HG03039 (cell line): ENCODE measurements at regions not wholly inside any gene's neighbourhood (a gene's known extent, or its start where the extent isn't known, plus 50 kb on each side); places are given as distances from the start of the nearest gene placed in this dataset.
"Not testable (repeated sequence)": the region's sequence is repeated elsewhere in the genome, so short reads cannot be mapped to it uniquely, and the experiment has no call there.

Experiments used
- ATAC-seq: cut with Tn5 transposase; IDR thresholded peaks from one replicate; pipeline ENCODE4 v1.9.1; 2021; ENCODE audit warnings: mild to moderate bottlenecking, moderate library complexity; ENCODE audit not compliant: unreplicated experiment

GRCh38 chr3:115252679-115253078, 105.6 kb upstream of the ZBTB20 start:
- no peak for ATAC-seq

GRCh38 chr3:115254492-115255196, 107.6 kb upstream of the ZBTB20 start:
- no peak for ATAC-seq

- no peak for ATAC-seq
Measured at GRCh38 chr3:115255197-115255585, 108.1 kb upstream of the ZBTB20 start.

GRCh38 chr3:115270849-115271248, 123.8 kb upstream of the ZBTB20 start:
- ATAC-seq, result no peak

GRCh38 chr3:115272036-115272824, 125.1 kb upstream of the ZBTB20 start:
- ATAC-seq, result no peak

- ATAC-seq, result no peak
Measured at GRCh38 chr3:115275896-115276295, 128.8 kb upstream of the ZBTB20 start.

- no peak for ATAC-seq
Measured at GRCh38 chr3:115279939-115280338, 132.9 kb upstream of the ZBTB20 start.

- ATAC-seq, result no peak
Measured at GRCh38 chr3:115280506-115280905, 133.4 kb upstream of the ZBTB20 start.

GRCh38 chr3:115281697-115282675, 134.9 kb upstream of the ZBTB20 start:
- no peak for ATAC-seq

- ATAC-seq, result no peak
Measured at GRCh38 chr3:115284980-115285379, 137.9 kb upstream of the ZBTB20 start.

GRCh38 chr3:115286529-115287197, 139.6 kb upstream of the ZBTB20 start:
- no peak for ATAC-seq

GRCh38 chr3:115287198-115287597, 140.1 kb upstream of the ZBTB20 start:
- ATAC-seq, result no peak

GRCh38 chr3:115292131-115292530, 145.0 kb upstream of the ZBTB20 start:
- no peak for ATAC-seq

- ATAC-seq, result no peak
Measured at GRCh38 chr3:115292677-115293165, 145.6 kb upstream of the ZBTB20 start.

- no peak for ATAC-seq
Measured at GRCh38 chr3:115293321-115293720, 146.2 kb upstream of the ZBTB20 start.

- no peak for ATAC-seq
Measured at GRCh38 chr3:115301364-115301860, 154.3 kb upstream of the ZBTB20 start.

- ATAC-seq, result not testable (repeated sequence)
Measured at GRCh38 chr3:115317953-115318352, 170.9 kb upstream of the ZBTB20 start.

- no peak for ATAC-seq
Measured at GRCh38 chr3:115321400-115321805, 174.3 kb upstream of the ZBTB20 start.

- no peak for ATAC-seq
Measured at GRCh38 chr3:115322901-115323300, 175.8 kb upstream of the ZBTB20 start.

GRCh38 chr3:115323380-115323779, 176.3 kb upstream of the ZBTB20 start:
- ATAC-seq, result no peak
